DND-41 (cell line): ENCODE measurements at regions not wholly inside any gene's neighbourhood (a gene's known extent, or its start where the extent isn't known, plus 50 kb on each side); places are given as distances from the start of the nearest gene placed in this dataset.

Experiments
- CTCF ChIP-seq: IDR thresholded peaks from 2 replicates; pipeline ENCODE4 v1.5.1; 2012; ENCODE audit warnings: borderline replicate concordance, low read length, moderate library complexity, mild to moderate bottlenecking; ENCODE audit not compliant: poor library complexity, severe bottlenecking; ENCODE audit errors: extremely low read depth
- EZH2 ChIP-seq: IDR thresholded peaks from 3 replicates; pipeline ENCODE4 v1.6.1; 2012; ENCODE audit warnings: borderline replicate concordance, low read depth, mild to moderate bottlenecking, moderate library complexity, low read length, inconsistent platforms; ENCODE audit not compliant: severe bottlenecking

DNA sequence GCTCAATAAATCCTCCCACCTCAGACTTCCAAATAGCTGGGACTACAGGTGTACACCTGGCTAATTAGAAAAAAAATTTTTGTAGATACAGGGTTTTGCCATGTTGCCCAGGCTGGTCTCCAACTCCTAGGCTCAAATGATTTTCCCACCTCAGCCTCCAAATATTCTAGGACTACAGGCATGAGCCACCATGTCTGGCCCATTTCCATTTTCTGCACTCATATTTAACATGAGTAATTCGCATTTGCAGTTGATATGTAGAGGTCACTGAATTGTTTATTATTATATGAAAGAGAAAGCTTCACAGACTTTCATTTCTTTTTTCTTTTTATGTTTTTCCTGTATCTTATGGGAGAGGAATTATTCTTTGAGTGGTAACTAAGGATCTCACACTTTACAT lies 492.7 kb downstream of the CNTN3 start:
- TF ChIP-seq CTCF: no peak
- TF ChIP-seq EZH2: no peak
